Upper lobe of left lung (tissue), 4 donors: ENCODE measurements at regions not wholly inside any gene's neighbourhood (a gene's known extent, or its start where the extent isn't known, plus 50 kb on each side); places are given as distances from the start of the nearest gene placed in this dataset.

Experiments used
- EP300 ChIP-seq, 4 donors: sonication (generic); formaldehyde crosslinking; IDR thresholded peaks; one replicate each; pipeline ENCODE4 v1.5.1; 2017; ENCODE audit warnings: antibody characterized with exemption in 4 of 4, control low read depth in 2 of 4
- POLR2A ChIP-seq, 4 donors: fragments of 450-650 bp; IDR thresholded peaks; one replicate each; pipeline ENCODE4 v1.5.1; 2016 to 2017; ENCODE audit warnings: antibody characterized with exemption in 4 of 4, mild to moderate bottlenecking in 2 of 4
- POLR2AphosphoS5 ChIP-seq, 2 donors: sonication (generic); formaldehyde crosslinking; IDR thresholded peaks; one replicate each; pipeline ENCODE4 v1.5.1; 2017; ENCODE audit warnings: antibody characterized with exemption in 2 of 2
- TF ChIP-seq, protein P1 (sequence below), 6 experiments: fragments of 450-650 bp in 4 of 6; fragments of 200-600 bp in 2 of 6; sonication (generic) in 2 of 6; IDR thresholded peaks; one replicate each; pipeline ENCODE4 v1.5.1; 2016 to 2019; ENCODE audit warnings: antibody characterized with exemption in 6 of 6

DNA sequence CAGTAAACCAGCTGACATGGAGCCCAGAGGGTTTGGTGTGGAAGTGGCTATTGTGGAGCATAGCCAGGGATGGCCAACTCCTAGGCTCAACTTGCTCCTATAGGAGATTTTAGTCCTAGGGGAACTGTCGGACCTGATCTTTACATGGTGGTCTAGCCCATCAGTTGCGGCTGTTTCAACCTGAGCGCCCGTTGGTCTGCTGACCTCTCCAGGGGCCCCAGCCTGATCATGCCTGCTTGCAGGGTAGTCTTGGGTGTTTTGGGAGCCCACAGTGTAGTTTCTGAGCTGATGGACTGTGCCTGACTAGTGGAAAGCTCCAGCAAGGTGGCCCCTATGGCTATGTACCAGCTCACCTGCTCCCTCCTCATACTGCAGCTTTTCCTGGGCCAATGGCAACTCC is 597.0 kb downstream of the IQCM start:
- TF ChIP-seq POLR2A (IDR thresholded peaks at IDR 0.05): no peak
- TF ChIP-seq POLR2AphosphoS5 (IDR thresholded peaks at IDR 0.05): no peak
- TF ChIP-seq, protein P1, sequence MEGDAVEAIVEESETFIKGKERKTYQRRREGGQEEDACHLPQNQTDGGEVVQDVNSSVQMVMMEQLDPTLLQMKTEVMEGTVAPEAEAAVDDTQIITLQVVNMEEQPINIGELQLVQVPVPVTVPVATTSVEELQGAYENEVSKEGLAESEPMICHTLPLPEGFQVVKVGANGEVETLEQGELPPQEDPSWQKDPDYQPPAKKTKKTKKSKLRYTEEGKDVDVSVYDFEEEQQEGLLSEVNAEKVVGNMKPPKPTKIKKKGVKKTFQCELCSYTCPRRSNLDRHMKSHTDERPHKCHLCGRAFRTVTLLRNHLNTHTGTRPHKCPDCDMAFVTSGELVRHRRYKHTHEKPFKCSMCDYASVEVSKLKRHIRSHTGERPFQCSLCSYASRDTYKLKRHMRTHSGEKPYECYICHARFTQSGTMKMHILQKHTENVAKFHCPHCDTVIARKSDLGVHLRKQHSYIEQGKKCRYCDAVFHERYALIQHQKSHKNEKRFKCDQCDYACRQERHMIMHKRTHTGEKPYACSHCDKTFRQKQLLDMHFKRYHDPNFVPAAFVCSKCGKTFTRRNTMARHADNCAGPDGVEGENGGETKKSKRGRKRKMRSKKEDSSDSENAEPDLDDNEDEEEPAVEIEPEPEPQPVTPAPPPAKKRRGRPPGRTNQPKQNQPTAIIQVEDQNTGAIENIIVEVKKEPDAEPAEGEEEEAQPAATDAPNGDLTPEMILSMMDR (IDR thresholded peaks at IDR 0.05): no peak
- no peak for TF ChIP-seq EP300 (IDR thresholded peaks at IDR 0.05)
